CD4-positive, alpha-beta T cell treated with Interleukin-12 subunit alpha and Interleukin-12 subunit beta, for 1 hour (primary cell): ENCODE measurements at regions not wholly inside any gene's neighbourhood (a gene's known extent, or its start where the extent isn't known, plus 50 kb on each side); places are given as distances from the start of the nearest gene placed in this dataset.
"Not testable (repeated sequence)": the region's sequence is repeated elsewhere in the genome, so short reads cannot be mapped to it uniquely, and the experiment has no call there.

Experiments used
- DNase-seq: peaks from one replicate; pipeline ENCODE4 v3.0.0-alpha.2; 2020

GRCh38 chr7:92972441-92972840, 136.1 kb upstream of the CDK6 start:
- DNase-seq: no peak

GRCh38 chr7:92969061-92969460, 132.7 kb upstream of the CDK6 start:
- DNase-seq: no peak

DNA sequence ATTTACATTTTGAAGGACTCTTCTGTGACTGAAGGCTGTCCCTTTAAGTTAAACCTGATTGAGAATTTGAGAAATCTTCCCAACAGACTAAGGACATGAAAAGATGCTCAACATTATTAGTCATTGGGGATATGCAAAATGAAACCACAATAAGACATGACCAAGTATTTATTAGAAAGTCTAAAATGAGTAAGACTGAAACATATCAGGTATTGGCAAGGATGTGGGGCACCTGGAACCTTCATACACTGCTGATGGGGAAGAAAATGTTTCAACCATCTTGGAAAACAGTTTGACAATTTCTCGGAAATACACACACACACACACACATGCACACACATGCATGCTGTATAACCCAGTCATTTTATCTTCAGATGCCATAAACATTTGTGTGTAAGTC, 132.1 kb upstream of the CDK6 start:
- no peak for DNase-seq

DNA sequence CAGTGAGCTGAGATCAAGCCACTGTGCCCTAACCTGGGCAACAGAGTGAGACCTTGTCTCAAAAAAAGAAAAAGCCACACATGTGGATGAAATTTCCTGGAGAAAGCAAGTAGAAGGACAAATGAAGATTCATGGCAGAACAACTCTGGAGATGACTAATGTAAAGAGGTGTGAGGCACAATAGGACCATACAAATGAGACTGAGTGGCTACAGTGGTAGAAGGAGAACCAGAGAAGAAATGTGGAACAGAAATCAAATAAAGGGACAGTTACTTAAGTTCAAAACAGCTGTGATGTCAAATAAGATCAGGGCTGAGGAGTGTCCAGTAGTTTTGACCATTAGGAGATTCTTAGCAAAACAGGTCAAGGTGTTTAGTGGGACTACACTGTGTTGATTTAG, 130.9 kb upstream of the CDK6 start:
- no peak for DNase-seq

DNA sequence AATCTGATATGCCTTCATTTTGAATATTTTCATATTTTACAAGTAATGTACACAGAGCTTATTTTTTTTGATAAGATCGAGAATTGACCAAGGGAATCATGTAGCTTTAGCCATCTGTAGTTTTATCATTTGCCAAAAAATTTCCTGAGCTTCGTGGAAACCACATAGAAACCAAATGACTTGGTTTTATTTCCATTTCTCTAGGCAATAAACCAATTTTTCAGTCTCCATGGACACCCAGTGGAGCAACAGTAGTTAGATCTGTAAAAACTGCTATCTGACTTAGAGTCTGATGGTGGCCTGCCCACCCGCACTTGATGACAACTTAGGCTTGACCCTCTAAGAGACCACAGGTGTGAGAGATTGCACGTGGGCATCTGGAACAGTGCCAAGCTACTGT, 127.8 kb upstream of the CDK6 start:
- no peak for DNase-seq

GRCh38 chr7:92963566-92963965, 127.2 kb upstream of the CDK6 start:
- DNase-seq: no peak

GRCh38 chr7:92961961-92962360, 125.6 kb upstream of the CDK6 start:
- no peak for DNase-seq

DNA sequence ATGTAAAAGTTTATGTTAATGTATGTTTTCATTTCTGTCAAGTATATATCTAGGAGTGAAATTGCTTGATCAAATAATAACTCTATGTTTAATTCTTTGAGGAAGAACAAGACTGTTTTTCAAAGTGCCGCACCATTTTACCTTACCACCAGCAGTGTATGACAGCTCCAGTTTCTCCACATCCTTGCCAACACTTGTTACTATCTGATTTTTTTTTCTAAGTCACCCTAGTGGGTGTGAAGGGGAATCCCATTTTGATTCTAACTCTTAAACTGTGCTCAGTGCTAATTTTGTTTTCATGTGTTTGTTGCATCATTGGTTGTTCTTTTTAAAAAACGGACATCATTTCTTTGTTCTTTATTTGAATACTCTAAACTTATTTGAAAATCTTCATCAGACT, 120.2 kb upstream of the CDK6 start:
- DNase-seq: no peak

GRCh38 chr7:92955081-92955480, 118.7 kb upstream of the CDK6 start:
- no peak for DNase-seq

DNA sequence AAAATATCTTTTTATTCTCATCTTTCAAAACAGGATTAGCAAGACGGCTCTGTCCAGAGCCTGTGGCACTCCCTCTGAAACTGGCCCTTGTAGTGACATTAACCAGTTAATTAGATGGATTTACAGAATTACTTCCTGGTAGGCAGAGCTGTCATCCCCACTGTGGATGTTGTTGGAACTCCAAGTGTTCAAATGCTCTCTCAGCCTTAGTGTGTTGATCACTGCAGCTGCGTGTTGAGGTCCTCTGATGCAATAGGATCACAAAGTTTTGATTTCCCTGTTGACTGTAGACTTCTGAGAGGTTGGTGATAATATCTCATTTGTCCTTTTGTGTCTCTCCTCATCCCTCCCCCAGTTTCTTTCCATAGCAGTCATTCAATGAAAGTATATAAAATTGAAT, 117.3 kb upstream of the CDK6 start:
- DNase-seq: no peak

- no peak for DNase-seq
Observed at GRCh38 chr7:92949748-92950147, 113.4 kb upstream of the CDK6 start.

- no peak for DNase-seq
Observed at GRCh38 chr7:92945840-92946239, 109.5 kb upstream of the CDK6 start.

DNA sequence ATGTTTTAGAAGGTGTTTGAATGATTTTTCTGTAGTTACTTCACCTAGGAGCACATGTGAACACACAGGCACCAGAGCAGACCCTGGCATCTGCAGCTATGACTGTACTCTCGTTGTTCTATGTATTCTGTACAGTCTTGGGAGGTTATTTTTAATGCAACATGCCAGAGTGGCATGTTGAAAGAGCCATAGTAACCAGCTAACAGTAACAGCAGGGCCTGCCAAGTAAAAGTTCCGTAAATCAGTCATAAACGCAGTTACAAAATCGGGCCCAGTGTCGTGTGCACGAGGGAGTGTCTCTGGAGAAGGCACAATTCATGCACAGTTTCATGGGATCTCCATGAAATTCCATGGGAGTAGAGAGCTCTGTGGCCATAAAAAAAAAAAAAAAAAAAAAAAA, 108.3 kb upstream of the CDK6 start:
- no peak for DNase-seq

- DNase-seq: not testable (repeated sequence)
Observed at GRCh38 chr7:92942706-92943105, 106.3 kb upstream of the CDK6 start.

DNA sequence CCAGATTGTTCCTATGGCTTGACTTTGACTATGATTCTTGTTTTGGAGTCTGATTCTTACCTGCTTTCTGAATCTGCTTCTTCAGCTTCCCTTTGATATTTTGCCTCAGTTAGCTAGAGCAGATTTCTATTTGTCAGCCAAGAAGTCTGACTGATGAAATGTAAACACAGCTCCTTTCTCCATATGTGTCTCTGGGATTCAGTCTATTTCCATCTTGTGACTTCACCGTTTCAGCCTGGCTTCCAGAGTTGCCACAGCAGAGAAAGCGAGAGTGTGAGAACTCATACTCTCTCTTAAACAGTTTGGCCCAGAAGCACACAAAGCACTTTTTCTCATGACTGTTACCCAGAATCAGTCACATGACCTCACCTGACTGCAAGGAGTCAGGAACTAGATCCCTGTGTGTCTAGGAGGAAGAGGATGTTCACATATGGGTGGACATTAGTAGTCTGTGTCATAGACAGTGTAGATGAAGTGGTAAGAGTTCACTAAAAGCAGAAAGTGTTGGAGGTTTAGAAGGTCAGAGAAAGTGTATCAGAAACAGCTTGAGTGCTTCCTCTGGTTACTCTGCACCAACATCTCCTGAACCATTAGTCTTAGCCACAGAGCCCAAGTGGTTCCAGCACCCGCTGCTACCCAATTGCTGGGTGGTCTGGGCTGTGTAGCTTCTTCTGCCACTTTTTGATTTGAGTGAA, 103.4 kb upstream of the CDK6 start:
- DNase-seq: no peak

- DNase-seq: no peak
Observed at GRCh38 chr7:92934096-92934495, 97.7 kb upstream of the CDK6 start.

GRCh38 chr7:92932450-92932849, 96.1 kb upstream of the CDK6 start:
- DNase-seq: no peak

DNA sequence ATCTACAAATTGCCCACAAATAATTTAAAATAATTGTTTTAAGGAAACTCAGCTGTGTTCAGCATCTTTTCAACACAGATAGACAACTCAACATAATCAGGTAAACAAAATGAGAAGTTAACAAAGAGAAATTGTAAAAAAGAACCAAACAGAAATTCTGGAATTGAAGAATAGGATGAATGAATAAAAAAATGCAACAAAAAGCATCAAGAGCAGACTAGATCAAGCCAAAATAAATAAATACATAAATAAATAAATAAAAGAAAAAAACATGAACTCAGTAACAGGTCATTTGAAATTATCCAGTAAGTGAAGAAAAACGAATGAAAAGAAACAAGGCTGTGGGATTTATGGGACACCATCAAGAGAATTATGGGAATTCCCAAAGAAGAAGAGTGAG, 94.0 kb upstream of the CDK6 start:
- no peak for DNase-seq

DNA sequence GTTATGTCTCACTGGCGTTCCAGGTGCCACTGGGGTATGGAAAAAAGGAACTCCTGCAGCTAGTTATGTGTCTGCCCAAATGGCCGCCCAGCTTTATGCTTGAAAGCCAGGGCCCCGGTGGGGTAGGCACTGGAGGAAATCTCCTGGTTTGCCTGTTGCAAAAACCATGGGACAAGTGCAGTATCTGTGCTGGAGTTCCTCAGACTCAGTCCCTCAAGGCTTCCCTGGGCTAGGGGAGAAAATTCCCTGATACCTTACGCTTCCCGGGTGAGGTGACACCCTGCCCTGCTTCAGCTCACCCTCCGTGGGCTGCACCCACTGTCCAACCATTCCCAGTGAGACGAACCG, 90.3 kb upstream of the CDK6 start:
- no peak for DNase-seq

DNA sequence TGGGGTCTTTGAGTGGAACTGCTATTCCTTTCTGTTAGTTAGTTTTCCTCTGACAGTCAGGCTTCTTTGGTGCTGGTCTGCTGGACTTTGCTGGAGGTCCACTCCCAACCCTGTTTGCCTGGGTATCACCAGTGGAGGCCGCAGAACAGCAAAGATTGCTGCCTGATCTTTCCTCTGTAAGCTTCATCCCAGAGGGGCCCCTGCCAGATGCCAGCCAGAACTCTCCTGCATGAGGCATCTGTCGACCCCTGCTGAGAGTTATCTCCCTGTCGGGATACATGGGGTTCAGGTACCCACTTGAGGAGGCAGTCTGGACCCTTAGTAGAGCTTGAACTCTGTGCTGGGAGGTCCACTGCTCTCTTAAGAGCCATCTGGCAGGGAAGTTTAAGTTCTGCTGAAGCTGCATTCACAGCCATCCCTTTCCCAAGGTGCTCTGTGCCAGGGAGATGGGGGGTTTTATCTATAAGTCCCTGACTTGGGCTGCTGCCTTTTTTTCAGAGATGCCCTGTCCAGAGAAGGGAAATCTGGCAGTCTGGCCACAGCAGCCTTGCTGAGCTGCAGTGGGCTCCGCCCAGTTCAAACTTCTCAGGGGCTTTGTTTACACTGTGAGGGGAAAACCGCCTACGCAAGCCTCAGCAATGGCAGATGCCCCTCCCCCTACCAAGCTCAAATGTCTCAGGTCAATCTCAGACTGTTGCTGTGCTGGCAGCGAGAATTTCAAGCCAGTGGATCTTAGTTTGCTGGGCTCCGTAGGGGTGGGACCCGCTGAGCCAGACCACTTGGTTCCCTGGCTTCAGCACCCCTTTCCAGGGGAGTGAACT, 89.7 kb upstream of the CDK6 start:
- DNase-seq: no peak

- DNase-seq: no peak
Observed at GRCh38 chr7:92924800-92925199, 88.4 kb upstream of the CDK6 start.

DNA sequence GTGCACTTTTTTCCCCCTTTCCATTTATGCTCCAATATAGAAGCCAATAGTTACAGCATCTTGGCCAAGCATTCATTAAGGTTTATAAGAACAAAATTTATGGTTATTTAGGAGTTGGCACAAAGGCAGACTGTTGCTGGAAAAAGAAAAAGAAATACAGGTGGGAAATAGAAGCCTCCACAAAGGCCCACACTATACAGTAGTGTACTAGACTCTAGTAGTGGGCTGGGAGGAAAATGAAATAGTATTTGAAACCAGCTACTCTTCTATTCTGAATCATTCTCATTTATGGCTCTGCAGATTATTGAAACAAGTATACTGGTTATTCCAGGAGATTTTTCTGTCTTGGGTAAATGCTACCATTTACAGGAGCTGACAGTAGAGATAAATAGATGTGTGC, 80.9 kb upstream of the CDK6 start:
- no peak for DNase-seq

DNA sequence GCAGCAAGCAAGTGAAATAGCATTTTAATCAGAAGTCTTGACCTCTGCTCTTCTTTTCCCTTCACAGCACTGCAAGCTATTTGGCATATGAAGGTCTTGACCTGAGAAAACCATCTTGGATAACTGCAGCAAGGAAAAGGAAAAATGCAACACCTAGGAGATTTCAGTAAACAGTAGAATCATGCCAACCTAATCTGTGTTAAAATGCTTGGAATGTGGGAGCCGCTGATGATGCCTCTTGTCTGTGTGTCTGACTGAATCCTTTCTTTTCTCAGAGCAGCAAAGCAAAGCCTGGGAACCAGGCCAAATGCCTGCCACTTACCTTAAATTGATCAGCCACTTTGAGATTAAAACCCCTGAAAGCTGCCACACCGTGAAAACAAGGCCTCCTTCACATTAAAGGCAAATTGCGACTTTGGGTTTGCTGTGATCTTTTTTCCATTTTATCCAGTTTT, 80.4 kb upstream of the CDK6 start:
- no peak for DNase-seq

- no peak for DNase-seq
Observed at GRCh38 chr7:92915348-92915747, 79.0 kb upstream of the CDK6 start.

DNA sequence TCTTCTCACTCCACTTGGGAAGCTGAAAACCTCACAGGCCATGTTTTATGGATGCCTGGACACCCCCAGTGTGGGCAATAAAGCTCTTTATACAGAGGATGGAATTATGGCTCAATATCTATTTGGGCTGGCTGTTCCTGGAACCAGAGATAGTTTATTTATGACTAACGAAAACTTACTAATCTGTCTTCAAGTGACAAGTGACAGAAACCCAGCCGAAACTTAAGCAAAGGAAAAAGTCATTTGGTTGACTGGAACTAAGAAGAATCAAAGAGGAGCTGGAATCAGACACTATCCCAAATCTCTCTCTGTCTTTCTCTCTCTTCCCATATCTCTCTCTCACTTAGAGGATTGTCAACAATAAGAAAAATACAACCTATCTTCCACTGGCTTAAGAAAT, 78.3 kb upstream of the CDK6 start:
- DNase-seq: no peak
